ENCODE measurements at regions not wholly inside any gene's neighbourhood (a gene's known extent, or its start where the extent isn't known, plus 50 kb on each side); places are given as distances from the start of the nearest gene placed in this dataset.

DNA sequence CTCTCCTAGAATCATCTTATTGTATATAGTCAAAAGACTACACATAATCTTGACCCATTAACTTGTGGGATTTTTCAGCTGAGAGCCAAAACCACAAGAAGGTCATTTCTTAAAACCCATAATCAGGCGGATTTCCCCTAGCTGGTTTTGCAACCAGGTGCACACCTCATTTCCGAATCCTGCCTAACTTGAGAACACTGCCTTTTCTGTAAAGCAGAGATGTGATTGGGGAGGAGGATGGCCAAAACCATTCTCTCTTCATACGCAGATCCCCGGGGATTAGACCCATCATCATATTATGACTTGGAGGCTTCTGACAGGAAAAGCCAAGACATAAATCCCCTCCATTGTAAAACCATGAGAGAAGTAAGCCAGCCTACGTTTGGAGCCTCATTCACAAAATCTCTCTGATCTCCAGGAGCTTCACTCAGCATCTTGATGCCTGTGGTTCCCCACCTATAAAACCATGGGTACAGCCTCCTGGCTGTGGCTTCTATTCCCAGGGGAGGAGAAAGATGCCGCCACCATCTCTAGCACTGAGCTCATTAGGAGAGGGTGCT is 191.3 kb downstream of the KIF18A start (continued):
- TF ChIP-seq, protein P1, sequence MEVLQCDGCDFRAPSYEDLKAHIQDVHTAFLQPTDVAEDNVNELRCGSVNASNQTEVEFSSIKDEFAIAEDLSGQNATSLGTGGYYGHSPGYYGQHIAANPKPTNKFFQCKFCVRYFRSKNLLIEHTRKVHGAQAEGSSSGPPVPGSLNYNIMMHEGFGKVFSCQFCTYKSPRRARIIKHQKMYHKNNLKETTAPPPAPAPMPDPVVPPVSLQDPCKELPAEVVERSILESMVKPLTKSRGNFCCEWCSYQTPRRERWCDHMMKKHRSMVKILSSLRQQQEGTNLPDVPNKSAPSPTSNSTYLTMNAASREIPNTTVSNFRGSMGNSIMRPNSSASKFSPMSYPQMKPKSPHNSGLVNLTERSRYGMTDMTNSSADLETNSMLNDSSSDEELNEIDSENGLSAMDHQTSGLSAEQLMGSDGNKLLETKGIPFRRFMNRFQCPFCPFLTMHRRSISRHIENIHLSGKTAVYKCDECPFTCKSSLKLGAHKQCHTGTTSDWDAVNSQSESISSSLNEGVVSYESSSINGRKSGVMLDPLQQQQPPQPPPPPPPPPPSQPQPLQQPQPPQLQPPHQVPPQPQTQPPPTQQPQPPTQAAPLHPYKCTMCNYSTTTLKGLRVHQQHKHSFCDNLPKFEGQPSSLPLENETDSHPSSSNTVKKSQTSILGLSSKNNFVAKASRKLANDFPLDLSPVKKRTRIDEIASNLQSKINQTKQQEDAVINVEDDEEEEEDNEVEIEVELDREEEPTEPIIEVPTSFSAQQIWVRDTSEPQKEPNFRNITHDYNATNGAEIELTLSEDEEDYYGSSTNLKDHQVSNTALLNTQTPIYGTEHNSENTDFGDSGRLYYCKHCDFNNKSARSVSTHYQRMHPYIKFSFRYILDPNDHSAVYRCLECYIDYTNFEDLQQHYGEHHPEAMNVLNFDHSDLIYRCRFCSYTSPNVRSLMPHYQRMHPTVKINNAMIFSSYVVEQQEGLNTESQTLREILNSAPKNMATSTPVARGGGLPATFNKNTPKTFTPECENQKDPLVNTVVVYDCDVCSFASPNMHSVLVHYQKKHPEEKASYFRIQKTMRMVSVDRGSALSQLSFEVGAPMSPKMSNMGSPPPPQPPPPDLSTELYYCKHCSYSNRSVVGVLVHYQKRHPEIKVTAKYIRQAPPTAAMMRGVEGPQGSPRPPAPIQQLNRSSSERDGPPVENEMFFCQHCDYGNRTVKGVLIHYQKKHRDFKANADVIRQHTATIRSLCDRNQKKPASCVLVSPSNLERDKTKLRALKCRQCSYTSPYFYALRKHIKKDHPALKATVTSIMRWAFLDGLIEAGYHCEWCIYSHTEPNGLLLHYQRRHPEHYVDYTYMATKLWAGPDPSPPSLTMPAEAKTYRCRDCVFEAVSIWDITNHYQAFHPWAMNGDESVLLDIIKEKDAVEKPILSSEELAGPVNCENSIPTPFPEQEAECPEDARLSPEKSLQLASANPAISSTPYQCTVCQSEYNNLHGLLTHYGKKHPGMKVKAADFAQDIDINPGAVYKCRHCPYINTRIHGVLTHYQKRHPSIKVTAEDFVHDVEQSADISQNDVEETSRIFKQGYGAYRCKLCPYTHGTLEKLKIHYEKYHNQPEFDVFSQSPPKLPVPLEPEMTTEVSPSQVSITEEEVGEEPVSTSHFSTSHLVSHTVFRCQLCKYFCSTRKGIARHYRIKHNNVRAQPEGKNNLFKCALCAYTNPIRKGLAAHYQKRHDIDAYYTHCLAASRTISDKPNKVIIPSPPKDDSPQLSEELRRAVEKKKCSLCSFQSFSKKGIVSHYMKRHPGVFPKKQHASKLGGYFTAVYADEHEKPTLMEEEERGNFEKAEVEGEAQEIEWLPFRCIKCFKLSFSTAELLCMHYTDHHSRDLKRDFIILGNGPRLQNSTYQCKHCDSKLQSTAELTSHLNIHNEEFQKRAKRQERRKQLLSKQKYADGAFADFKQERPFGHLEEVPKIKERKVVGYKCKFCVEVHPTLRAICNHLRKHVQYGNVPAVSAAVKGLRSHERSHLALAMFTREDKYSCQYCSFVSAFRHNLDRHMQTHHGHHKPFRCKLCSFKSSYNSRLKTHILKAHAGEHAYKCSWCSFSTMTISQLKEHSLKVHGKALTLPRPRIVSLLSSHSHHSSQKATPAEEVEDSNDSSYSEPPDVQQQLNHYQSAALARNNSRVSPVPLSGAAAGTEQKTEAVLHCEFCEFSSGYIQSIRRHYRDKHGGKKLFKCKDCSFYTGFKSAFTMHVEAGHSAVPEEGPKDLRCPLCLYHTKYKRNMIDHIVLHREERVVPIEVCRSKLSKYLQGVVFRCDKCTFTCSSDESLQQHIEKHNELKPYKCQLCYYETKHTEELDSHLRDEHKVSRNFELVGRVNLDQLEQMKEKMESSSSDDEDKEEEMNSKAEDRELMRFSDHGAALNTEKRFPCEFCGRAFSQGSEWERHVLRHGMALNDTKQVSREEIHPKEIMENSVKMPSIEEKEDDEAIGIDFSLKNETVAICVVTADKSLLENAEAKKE (CRISPR knock-in tag; IDR thresholded peaks at IDR 0.05): no peak
- no peak for TF ChIP-seq CREB1 (CRISPR knock-in tag; IDR thresholded peaks at IDR 0.05; ENCODE audit: low read depth)
- TF ChIP-seq, protein P2, sequence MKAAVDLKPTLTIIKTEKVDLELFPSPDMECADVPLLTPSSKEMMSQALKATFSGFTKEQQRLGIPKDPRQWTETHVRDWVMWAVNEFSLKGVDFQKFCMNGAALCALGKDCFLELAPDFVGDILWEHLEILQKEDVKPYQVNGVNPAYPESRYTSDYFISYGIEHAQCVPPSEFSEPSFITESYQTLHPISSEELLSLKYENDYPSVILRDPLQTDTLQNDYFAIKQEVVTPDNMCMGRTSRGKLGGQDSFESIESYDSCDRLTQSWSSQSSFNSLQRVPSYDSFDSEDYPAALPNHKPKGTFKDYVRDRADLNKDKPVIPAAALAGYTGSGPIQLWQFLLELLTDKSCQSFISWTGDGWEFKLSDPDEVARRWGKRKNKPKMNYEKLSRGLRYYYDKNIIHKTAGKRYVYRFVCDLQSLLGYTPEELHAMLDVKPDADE (IDR thresholded peaks at IDR 0.05): no peak
- TF ChIP-seq, protein P3, sequence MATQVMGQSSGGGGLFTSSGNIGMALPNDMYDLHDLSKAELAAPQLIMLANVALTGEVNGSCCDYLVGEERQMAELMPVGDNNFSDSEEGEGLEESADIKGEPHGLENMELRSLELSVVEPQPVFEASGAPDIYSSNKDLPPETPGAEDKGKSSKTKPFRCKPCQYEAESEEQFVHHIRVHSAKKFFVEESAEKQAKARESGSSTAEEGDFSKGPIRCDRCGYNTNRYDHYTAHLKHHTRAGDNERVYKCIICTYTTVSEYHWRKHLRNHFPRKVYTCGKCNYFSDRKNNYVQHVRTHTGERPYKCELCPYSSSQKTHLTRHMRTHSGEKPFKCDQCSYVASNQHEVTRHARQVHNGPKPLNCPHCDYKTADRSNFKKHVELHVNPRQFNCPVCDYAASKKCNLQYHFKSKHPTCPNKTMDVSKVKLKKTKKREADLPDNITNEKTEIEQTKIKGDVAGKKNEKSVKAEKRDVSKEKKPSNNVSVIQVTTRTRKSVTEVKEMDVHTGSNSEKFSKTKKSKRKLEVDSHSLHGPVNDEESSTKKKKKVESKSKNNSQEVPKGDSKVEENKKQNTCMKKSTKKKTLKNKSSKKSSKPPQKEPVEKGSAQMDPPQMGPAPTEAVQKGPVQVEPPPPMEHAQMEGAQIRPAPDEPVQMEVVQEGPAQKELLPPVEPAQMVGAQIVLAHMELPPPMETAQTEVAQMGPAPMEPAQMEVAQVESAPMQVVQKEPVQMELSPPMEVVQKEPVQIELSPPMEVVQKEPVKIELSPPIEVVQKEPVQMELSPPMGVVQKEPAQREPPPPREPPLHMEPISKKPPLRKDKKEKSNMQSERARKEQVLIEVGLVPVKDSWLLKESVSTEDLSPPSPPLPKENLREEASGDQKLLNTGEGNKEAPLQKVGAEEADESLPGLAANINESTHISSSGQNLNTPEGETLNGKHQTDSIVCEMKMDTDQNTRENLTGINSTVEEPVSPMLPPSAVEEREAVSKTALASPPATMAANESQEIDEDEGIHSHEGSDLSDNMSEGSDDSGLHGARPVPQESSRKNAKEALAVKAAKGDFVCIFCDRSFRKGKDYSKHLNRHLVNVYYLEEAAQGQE (IDR thresholded peaks at IDR 0.05; ENCODE audit: unreplicated experiment): no peak
